IMR-90 (cell line): ENCODE measurements at regions not wholly inside any gene's neighbourhood (a gene's known extent, or its start where the extent isn't known, plus 50 kb on each side); places are given as distances from the start of the nearest gene placed in this dataset.

Experiments used
- ATAC-seq: fragments of 200-7000 bp; cut with Tn5 transposase; 2 replicates; pipeline ENCODE4 v1.9.1; 2020; ENCODE audit warnings: low read depth, mild to moderate bottlenecking, moderate library complexity
- BruUV-seq: library from RNA; stranded (reverse); fragments of 400-500 nt; replicated peaks from 2 replicates; lab custom pipeline; 2021; lab: Mats Ljungman, UMichigan
- CTCF ChIA-PET: fragments of 300-600 bp; formaldehyde crosslinking; extraction: SDS; loops from one replicate; lab custom pipeline; 2021; ENCODE audit warnings: antibody characterized with exemption; lab: Yijun Ruan, JAX
- POLR2A ChIA-PET: fragments of 300-600 bp; sonication (Branson Sonifier 250); formaldehyde crosslinking; loops from one replicate; lab custom pipeline; 2022; ENCODE audit warnings: antibody characterized with exemption; ENCODE audit not compliant: unreplicated experiment; lab: Charles Lee
- DNase-seq: peaks from one replicate; pipeline ENCODE4 v3.0.0; 2013
- H2AFZ ChIP-seq: replicated peaks from 2 replicates; pipeline ENCODE3; 2013; ENCODE audit warnings: low read length, mild to moderate bottlenecking; ENCODE audit not compliant: poor library complexity
- H2AK5ac ChIP-seq: 2 replicates; pipeline ENCODE4 v1.6.1; 2013; ENCODE audit warnings: low read depth, low read length, inconsistent platforms
- H2AK9ac ChIP-seq: replicated peaks from 2 replicates; pipeline ENCODE3; 2013; ENCODE audit warnings: mild to moderate bottlenecking, low read depth, low read length, moderate library complexity; ENCODE audit not compliant: poor library complexity
- H2BK120ac ChIP-seq: 2 replicates; pipeline ENCODE4 v1.6.1; 2013; ENCODE audit warnings: low read depth, low read length, inconsistent platforms
- H2BK15ac ChIP-seq: 3 replicates; pipeline ENCODE4 v1.6.1; 2013; ENCODE audit warnings: low read depth, low read length, inconsistent platforms
- H2BK20ac ChIP-seq: 2 replicates; pipeline ENCODE4 v1.6.1; 2013; ENCODE audit warnings: low read depth, mild to moderate bottlenecking, inconsistent platforms, low read length, moderate library complexity
- H2BK5ac ChIP-seq: 2 replicates; pipeline ENCODE4 v1.6.1; 2013; ENCODE audit warnings: mild to moderate bottlenecking, low read depth, low read length, inconsistent platforms; ENCODE audit not compliant: poor library complexity, severe bottlenecking
- H3K14ac ChIP-seq: replicated peaks from 2 replicates; pipeline ENCODE4 v1.6.1; 2013; ENCODE audit warnings: low read depth, low read length, inconsistent platforms
- H3K18ac ChIP-seq: 2 replicates; pipeline ENCODE4 v1.6.1; 2013; ENCODE audit warnings: low read depth, low read length, control low read depth
- H3K23ac ChIP-seq: 2 replicates; pipeline ENCODE4 v1.6.1; 2013; ENCODE audit warnings: low read depth, low read length, inconsistent platforms
- H3K27ac ChIP-seq: 2 replicates; pipeline ENCODE4 v1.5.1; 2013; ENCODE audit warnings: mild to moderate bottlenecking, control low read depth, low read length; ENCODE audit not compliant: insufficient read depth
- H3K27me3 ChIP-seq: 2 replicates; pipeline ENCODE4 v1.6.1; 2013; ENCODE audit warnings: low read length; ENCODE audit not compliant: control insufficient read depth, insufficient read depth
- H3K36me3 ChIP-seq: 2 replicates; pipeline ENCODE4 v1.6.1; 2013; ENCODE audit warnings: low read length, mixed read lengths; ENCODE audit not compliant: control insufficient read depth, insufficient read depth
- H3K4ac ChIP-seq: 2 replicates; pipeline ENCODE4 v1.6.1; 2013; ENCODE audit warnings: low read depth, low read length, inconsistent platforms
- H3K4me1 ChIP-seq: 2 replicates; pipeline ENCODE4 v1.6.1; 2013; ENCODE audit warnings: low read length, mixed read lengths; ENCODE audit not compliant: control insufficient read depth, insufficient read depth
- H3K4me2 ChIP-seq: 2 replicates; pipeline ENCODE4 v1.6.1; 2013; ENCODE audit warnings: low read depth, mild to moderate bottlenecking, control low read depth, low read length, moderate library complexity
- H3K4me3 ChIP-seq: 2 replicates; pipeline ENCODE4 v1.5.1; 2013; ENCODE audit warnings: low read depth, mild to moderate bottlenecking, control low read depth, low read length, moderate library complexity; ENCODE audit not compliant: insufficient read depth
- H3K56ac ChIP-seq: 2 replicates; pipeline ENCODE4 v1.6.1; 2013; ENCODE audit warnings: low read length, inconsistent platforms; ENCODE audit not compliant: insufficient read depth; ENCODE audit errors: extremely low read depth
- H3K79me1 ChIP-seq, 2 experiments: 2 replicates each; pipeline ENCODE4 v1.6.1; 2013; ENCODE audit warnings: low read length in 2 of 2, inconsistent platforms in 1 of 2, low read depth in 1 of 2
- H3K9ac ChIP-seq: 2 replicates; pipeline ENCODE4 v1.6.1; 2013; ENCODE audit warnings: low read depth, low read length, control low read depth
- H3K9me1 ChIP-seq: 2 replicates; pipeline ENCODE4 v1.6.1; 2013; ENCODE audit warnings: low read length, inconsistent platforms; ENCODE audit not compliant: insufficient read depth
- H3K9me3 ChIP-seq: 2 replicates; pipeline ENCODE4 v1.6.1; 2013; ENCODE audit warnings: low read length; ENCODE audit not compliant: control insufficient read depth, insufficient read depth
- H4K20me1 ChIP-seq: 2 replicates; pipeline ENCODE4 v1.6.1; 2013; ENCODE audit warnings: low read length, inconsistent platforms; ENCODE audit not compliant: insufficient read depth
- H4K5ac ChIP-seq: 2 replicates; pipeline ENCODE4 v1.6.1; 2013; ENCODE audit warnings: mild to moderate bottlenecking, low read depth, low read length, control low read depth
- H4K8ac ChIP-seq, 2 experiments: 2 replicates each; pipeline ENCODE4 v1.6.1; 2013; ENCODE audit warnings: low read depth in 2 of 2, low read length in 2 of 2, control low read depth in 1 of 2, inconsistent platforms in 1 of 2
- H4K91ac ChIP-seq: 2 replicates; pipeline ENCODE4 v1.6.1; 2013; ENCODE audit warnings: low read depth, low read length, inconsistent platforms; ENCODE audit not compliant: insufficient read depth
- BHLHE40 ChIP-seq: fragments of 150-350 bp; IDR thresholded peaks from 2 replicates; pipeline ENCODE4 v1.6.1; 2016; ENCODE audit warnings: mild to moderate bottlenecking, low read depth, low read length
- CEBPB ChIP-seq: IDR thresholded peaks from 2 replicates; pipeline ENCODE4 v1.6.1; 2012; ENCODE audit warnings: low read depth, low read length, improper control_type of control experiment
- CHD1 ChIP-seq: IDR thresholded peaks from 2 replicates; pipeline ENCODE4 v1.6.1; 2012; ENCODE audit warnings: low read depth, low read length, improper control_type of control experiment
- ELK1 ChIP-seq: fragments of 150-350 bp; IDR thresholded peaks from 2 replicates; pipeline ENCODE4 v1.6.1; 2016; ENCODE audit warnings: low read depth, mild to moderate bottlenecking, low read length, moderate library complexity, borderline replicate concordance
- FOS ChIP-seq: fragments of 150-350 bp; IDR thresholded peaks from 2 replicates; pipeline ENCODE4 v1.6.1; 2016; ENCODE audit warnings: low read depth, low read length
- MAFK ChIP-seq: IDR thresholded peaks from 2 replicates; pipeline ENCODE4 v1.6.1; 2012; ENCODE audit warnings: low read depth, low read length, improper control_type of control experiment
- MAZ ChIP-seq: IDR thresholded peaks from 2 replicates; pipeline ENCODE4 v1.6.1; 2012; ENCODE audit warnings: low read depth, mild to moderate bottlenecking, low read length, improper control_type of control experiment, moderate library complexity, borderline replicate concordance
- MXI1 ChIP-seq: IDR thresholded peaks from 2 replicates; pipeline ENCODE4 v1.6.1; 2012; ENCODE audit warnings: low read depth, mild to moderate bottlenecking, low read length, moderate library complexity, borderline replicate concordance
- NFE2L2 ChIP-seq: fragments of 150-350 bp; IDR thresholded peaks from 2 replicates; pipeline ENCODE4 v1.6.1; 2016; ENCODE audit warnings: low read depth, mild to moderate bottlenecking, low read length
- POLR2A ChIP-seq: IDR thresholded peaks from 2 replicates; pipeline ENCODE4 v1.6.1; 2012; ENCODE audit warnings: mild to moderate bottlenecking, low read depth, low read length
- RAD21 ChIP-seq: IDR thresholded peaks from 2 replicates; pipeline ENCODE4 v1.6.1; 2012; ENCODE audit warnings: low read length, improper control_type of control experiment
- RCOR1 ChIP-seq: IDR thresholded peaks from 2 replicates; pipeline ENCODE4 v1.6.1; 2012; ENCODE audit warnings: mild to moderate bottlenecking, low read length, improper control_type of control experiment; ENCODE audit not compliant: insufficient replicate concordance
- RFX5 ChIP-seq: IDR thresholded peaks from 2 replicates; pipeline ENCODE4 v1.8.0; 2012; ENCODE audit warnings: low read depth, mild to moderate bottlenecking, low read length, moderate library complexity
- SMC3 ChIP-seq: fragments of 150-350 bp; IDR thresholded peaks from 2 replicates; pipeline ENCODE4 v1.6.1; 2016; ENCODE audit warnings: low read depth, mild to moderate bottlenecking, antibody characterized with exemption, low read length, moderate library complexity
- WGBS, 2 experiments: methylation state at CpG; one replicate each; pipeline versions ENCODE4 v1.1.5 to v1.1.7; 2013; ENCODE audit warnings: missing lambda C conversion rate in 2 of 2; ENCODE audit not compliant: insufficient read length in 1 of 2; ENCODE audit errors: extremely low coverage in 2 of 2; 5-methylcytosine and 5-hydroxymethylcytosine counted together
- dilution Hi-C: fragments of 300-500 bp; cut with HindIII; formaldehyde crosslinking; loops from one replicate; pipeline ENCODE4 v1.14.3; 2018; ENCODE audit warnings: low sequenced_read_pairs; ENCODE audit not compliant: unreplicated experiment
- in situ Hi-C: fragments of 300-500 bp; cut with MboI; formaldehyde crosslinking; loops from 3 replicates; pipeline ENCODE4 v1.14.3; 2019; ENCODE audit warnings: low sequenced_read_pairs, inconsistent platforms, mixed read lengths
- intact Hi-C: fragments of 100-400 bp; cut with micrococcal nuclease; formaldehyde crosslinking; loops from 2 replicates; pipeline ENCODE4 v1.10.0; 2022
- TF ChIP-seq, protein P1 (sequence below): conservative IDR thresholded peaks from 2 replicates; pipeline ENCODE4 v1.5.1; 2012; ENCODE audit warnings: mild to moderate bottlenecking, low read depth, low read length, improper control_type of control experiment
- TF ChIP-seq, protein P2 (sequence below): fragments of 150-350 bp; IDR thresholded peaks from 2 replicates; pipeline ENCODE4 v1.6.1; 2017; ENCODE audit warnings: mild to moderate bottlenecking, antibody characterized with exemption, low read length, low read depth

GRCh38 chr16:31734265-31734664, 139.3 kb upstream of the ZNF267 start:
- Histone ChIP-seq H2AK9ac (no peak overlapping the region), H3K9ac (no peak overlapping the region), H2BK120ac (no peak overlapping the region), H3K23ac (no peak overlapping the region), H3K4me3 (no peak overlapping the region), H3K4ac (no peak overlapping the region), H3K18ac (no peak overlapping the region), H2AFZ (no peak overlapping the region), H4K8ac (no peak overlapping the region), H4K5ac (no peak overlapping the region), H4K91ac (no peak overlapping the region), H2BK5ac (no peak overlapping the region), H4K20me1 (no peaks in the 10 kb centered on the region), H3K56ac (no peak overlapping the region), H3K9me3 (peaks cover 2% of the 10 kb centered on the region), H2BK15ac (no peak overlapping the region), H3K79me1 (peaks cover 3 to 4% of the 10 kb centered on the region in 2 experiments; a peak in 1 of 4 replicates), H3K4me1 (no peaks in the 10 kb centered on the region), H3K14ac (no peak overlapping the region), H2AK5ac (no peak overlapping the region), H3K36me3 (peaks cover 10% of the 10 kb centered on the region), H2BK20ac (no peak overlapping the region), H3K27ac (no peak overlapping the region), H3K27me3 (no peaks in the 10 kb centered on the region), H3K4me2 (no peak overlapping the region), H3K9me1 (no peaks in the 10 kb centered on the region)
- dilution Hi-C loops (no loop called here), intact Hi-C loops (no loop called here), in situ Hi-C loops (no loop called here)
- no peak for TF ChIP-seq POLR2A
- TF ChIP-seq CHD1, result no peak
- TF ChIP-seq RAD21, result no peak
- TF ChIP-seq MAFK, result no peak
- no peak for TF ChIP-seq BHLHE40
- no peak for TF ChIP-seq SMC3
- TF ChIP-seq NFE2L2, result no peak
- no peak for TF ChIP-seq RFX5
- no peak for TF ChIP-seq ELK1
- TF ChIP-seq, protein P1, sequence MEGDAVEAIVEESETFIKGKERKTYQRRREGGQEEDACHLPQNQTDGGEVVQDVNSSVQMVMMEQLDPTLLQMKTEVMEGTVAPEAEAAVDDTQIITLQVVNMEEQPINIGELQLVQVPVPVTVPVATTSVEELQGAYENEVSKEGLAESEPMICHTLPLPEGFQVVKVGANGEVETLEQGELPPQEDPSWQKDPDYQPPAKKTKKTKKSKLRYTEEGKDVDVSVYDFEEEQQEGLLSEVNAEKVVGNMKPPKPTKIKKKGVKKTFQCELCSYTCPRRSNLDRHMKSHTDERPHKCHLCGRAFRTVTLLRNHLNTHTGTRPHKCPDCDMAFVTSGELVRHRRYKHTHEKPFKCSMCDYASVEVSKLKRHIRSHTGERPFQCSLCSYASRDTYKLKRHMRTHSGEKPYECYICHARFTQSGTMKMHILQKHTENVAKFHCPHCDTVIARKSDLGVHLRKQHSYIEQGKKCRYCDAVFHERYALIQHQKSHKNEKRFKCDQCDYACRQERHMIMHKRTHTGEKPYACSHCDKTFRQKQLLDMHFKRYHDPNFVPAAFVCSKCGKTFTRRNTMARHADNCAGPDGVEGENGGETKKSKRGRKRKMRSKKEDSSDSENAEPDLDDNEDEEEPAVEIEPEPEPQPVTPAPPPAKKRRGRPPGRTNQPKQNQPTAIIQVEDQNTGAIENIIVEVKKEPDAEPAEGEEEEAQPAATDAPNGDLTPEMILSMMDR, result no peak
- TF ChIP-seq RCOR1, result no peak
- TF ChIP-seq, protein P2, sequence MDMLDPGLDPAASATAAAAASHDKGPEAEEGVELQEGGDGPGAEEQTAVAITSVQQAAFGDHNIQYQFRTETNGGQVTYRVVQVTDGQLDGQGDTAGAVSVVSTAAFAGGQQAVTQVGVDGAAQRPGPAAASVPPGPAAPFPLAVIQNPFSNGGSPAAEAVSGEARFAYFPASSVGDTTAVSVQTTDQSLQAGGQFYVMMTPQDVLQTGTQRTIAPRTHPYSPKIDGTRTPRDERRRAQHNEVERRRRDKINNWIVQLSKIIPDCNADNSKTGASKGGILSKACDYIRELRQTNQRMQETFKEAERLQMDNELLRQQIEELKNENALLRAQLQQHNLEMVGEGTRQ, result no peak
- TF ChIP-seq MAZ, result no peak
- TF ChIP-seq CEBPB, result no peak
- no peak for TF ChIP-seq FOS
- TF ChIP-seq MXI1, result no peak
- 100% methylated on average over 1 of the region's 3 CpGs; no CpG with 5 or more reads in 1 of the 2 experiments for WGBS, 2 experiments
- ChIA-PET POLR2A (interaction anchor here (0.6 kb wide), 1 partner anchor 226 kb away, joined by 5 read pairs; the partner anchor contains the start of gene RUSF1), CTCF (interaction anchor here (0.5 kb wide), 1 partner anchor 479 kb away, joined by 3 read pairs; no protein-coding TSS in a partner anchor)
- ATAC-seq (no peak), DNase-seq (no peak)
- BruUV-seq, result no TSS peak
